Uterus (tissue), 2 donors: ENCODE measurements at regions not wholly inside any gene's neighbourhood (a gene's known extent, or its start where the extent isn't known, plus 50 kb on each side); places are given as distances from the start of the nearest gene placed in this dataset.

ENCODE experiments used
- POLR2A ChIP-seq, 2 donors: fragments of 450-650 bp; IDR thresholded peaks; one replicate each; pipeline ENCODE4 v1.6.1; 2016; ENCODE audit warnings: antibody characterized with exemption in 2 of 2, mild to moderate bottlenecking in 1 of 2, moderate library complexity in 1 of 2
- TF ChIP-seq, protein P1 (sequence below), 4 experiments: fragments of 200-600 bp in 2 of 4; fragments of 450-650 bp in 2 of 4; sonication (generic) in 2 of 4; IDR thresholded peaks; one replicate each; pipeline ENCODE4 v1.5.1; 2016 to 2019; ENCODE audit warnings: antibody characterized with exemption in 4 of 4, mild to moderate bottlenecking in 2 of 4, moderate library complexity in 1 of 4

DNA sequence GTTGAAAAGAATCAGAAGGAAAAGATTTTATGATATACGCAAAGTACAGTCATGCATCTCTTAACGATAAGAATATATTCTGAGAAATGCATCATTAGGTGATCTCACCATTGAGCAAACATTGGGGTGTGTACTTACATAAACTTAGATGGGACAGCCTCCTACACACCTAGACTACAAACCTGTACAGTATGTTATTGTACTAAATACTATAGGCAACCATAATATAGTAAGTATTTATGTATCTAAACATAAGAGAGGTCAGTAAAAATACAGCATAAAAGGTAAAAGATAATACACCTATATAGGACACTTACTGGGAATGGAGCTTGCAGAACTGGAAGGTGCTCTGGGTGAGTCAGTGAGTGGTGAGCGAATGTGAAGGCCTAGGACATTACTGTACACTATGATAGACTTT, 254.6 kb downstream of the SPRY2 start:
- TF ChIP-seq, protein P1, sequence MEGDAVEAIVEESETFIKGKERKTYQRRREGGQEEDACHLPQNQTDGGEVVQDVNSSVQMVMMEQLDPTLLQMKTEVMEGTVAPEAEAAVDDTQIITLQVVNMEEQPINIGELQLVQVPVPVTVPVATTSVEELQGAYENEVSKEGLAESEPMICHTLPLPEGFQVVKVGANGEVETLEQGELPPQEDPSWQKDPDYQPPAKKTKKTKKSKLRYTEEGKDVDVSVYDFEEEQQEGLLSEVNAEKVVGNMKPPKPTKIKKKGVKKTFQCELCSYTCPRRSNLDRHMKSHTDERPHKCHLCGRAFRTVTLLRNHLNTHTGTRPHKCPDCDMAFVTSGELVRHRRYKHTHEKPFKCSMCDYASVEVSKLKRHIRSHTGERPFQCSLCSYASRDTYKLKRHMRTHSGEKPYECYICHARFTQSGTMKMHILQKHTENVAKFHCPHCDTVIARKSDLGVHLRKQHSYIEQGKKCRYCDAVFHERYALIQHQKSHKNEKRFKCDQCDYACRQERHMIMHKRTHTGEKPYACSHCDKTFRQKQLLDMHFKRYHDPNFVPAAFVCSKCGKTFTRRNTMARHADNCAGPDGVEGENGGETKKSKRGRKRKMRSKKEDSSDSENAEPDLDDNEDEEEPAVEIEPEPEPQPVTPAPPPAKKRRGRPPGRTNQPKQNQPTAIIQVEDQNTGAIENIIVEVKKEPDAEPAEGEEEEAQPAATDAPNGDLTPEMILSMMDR (IDR thresholded peaks at IDR 0.05), result no peak
- TF ChIP-seq POLR2A (IDR thresholded peaks at IDR 0.05), result no peak
